ENCODE measurements at regions not wholly inside any gene's neighbourhood (a gene's known extent, or its start where the extent isn't known, plus 50 kb on each side); places are given as distances from the start of the nearest gene placed in this dataset.

DNA sequence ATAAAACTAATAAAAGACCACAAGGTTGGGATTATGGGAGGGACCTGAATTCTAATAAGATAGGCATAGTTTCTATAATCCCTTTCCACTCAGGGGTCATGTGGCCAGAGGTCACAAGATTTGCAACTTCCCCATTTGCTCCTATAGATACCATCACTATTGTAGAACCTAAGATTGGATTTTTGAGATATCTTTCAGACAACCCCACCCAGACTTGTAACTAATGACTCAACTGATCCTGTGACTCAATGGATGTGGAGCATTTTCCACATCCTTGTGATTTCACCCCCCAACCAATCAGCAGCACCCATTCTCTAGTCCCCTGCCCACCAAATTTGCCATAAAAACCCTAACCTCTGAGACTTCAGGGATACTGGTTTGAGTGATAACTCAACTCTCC lies 51.9 kb upstream of the PIK3AP1 start:
- POLR2A ChIA-PET: no interaction called here
- CTCF ChIA-PET: no interaction called here
- TF ChIP-seq, protein P1, sequence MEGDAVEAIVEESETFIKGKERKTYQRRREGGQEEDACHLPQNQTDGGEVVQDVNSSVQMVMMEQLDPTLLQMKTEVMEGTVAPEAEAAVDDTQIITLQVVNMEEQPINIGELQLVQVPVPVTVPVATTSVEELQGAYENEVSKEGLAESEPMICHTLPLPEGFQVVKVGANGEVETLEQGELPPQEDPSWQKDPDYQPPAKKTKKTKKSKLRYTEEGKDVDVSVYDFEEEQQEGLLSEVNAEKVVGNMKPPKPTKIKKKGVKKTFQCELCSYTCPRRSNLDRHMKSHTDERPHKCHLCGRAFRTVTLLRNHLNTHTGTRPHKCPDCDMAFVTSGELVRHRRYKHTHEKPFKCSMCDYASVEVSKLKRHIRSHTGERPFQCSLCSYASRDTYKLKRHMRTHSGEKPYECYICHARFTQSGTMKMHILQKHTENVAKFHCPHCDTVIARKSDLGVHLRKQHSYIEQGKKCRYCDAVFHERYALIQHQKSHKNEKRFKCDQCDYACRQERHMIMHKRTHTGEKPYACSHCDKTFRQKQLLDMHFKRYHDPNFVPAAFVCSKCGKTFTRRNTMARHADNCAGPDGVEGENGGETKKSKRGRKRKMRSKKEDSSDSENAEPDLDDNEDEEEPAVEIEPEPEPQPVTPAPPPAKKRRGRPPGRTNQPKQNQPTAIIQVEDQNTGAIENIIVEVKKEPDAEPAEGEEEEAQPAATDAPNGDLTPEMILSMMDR (IDR thresholded peaks at IDR 0.05; ENCODE audit: insufficient read depth, low read length, missing control alignments): no peak
- H3K4me3 ChIP-seq (ENCODE audit: low read depth, low read length): no peak overlapping the region
- no peak for DNase-seq (ENCODE audit: low read depth, low spot score)

DNA sequence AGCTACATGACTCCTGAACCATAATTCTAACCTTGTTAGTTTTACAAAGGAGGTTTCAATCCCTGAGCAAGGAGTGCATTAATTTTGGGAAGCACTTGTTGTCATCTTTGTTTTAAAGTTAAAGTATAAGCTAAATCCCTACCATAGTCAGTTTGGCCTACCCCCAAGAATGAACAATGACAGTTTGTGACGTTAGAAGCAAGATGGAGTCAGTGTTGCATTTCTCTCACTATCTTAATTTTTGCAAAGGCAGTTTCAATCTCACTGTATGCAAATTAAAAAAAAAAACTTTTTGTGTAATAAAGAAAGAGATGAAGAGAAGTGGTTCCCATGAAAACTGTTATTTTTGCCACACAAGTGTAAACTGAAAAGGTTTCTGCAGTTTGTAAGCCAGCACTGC lies 50.7 kb upstream of the PIK3AP1 start:
- DNase-seq (ENCODE audit: low read depth, low spot score): no peak
- POLR2A ChIA-PET: no interaction called here
- H3K4me3 ChIP-seq (ENCODE audit: low read depth, low read length): no peak overlapping the region
- TF ChIP-seq, protein P1 (IDR thresholded peaks at IDR 0.05; ENCODE audit: insufficient read depth, low read length, missing control alignments): no peak
- CTCF ChIA-PET: interaction anchor here (2.5 kb wide), 1 partner anchor 19 kb away, joined by 13 read pairs; no protein-coding TSS in a partner anchor
